ENCODE measurements at regions not wholly inside any gene's neighbourhood (a gene's known extent, or its start where the extent isn't known, plus 50 kb on each side); places are given as distances from the start of the nearest gene placed in this dataset.
A peak's percentile ranks its signal among the peaks of the same experiment; 100 is the strongest.
"Not testable (repeated sequence)": the region's sequence is repeated elsewhere in the genome, so short reads cannot be mapped to it uniquely, and the experiment has no call there.

GRCh38 chr1:157288492-157288891, 150.3 kb upstream of the ETV3 start:
- peak; percentile 44 for DNase-seq

- no peak for DNase-seq
Measured at GRCh38 chr1:157288006-157288405, 149.8 kb upstream of the ETV3 start.

- peak; percentile 28 for DNase-seq
Measured at GRCh38 chr1:157287462-157287861, 149.3 kb upstream of the ETV3 start.

GRCh38 chr1:157286646-157287420, 148.6 kb upstream of the ETV3 start:
- peak; percentile 23 for DNase-seq

GRCh38 chr1:157286096-157286495, 147.9 kb upstream of the ETV3 start:
- DNase-seq: peak; percentile 37

- no peak for DNase-seq
Measured at GRCh38 chr1:157284451-157284850, 146.3 kb upstream of the ETV3 start.

GRCh38 chr1:157279802-157280140, 141.6 kb upstream of the ETV3 start:
- DNase-seq: no peak

- DNase-seq: peak; percentile 30
Measured at GRCh38 chr1:157279138-157279801, 141.1 kb upstream of the ETV3 start.

GRCh38 chr1:157278383-157279137, 140.4 kb upstream of the ETV3 start:
- DNase-seq: peak; percentile 35

GRCh38 chr1:157277913-157278312, 139.7 kb upstream of the ETV3 start:
- DNase-seq: peak; percentile 42

GRCh38 chr1:157277281-157277680, 139.1 kb upstream of the ETV3 start:
- DNase-seq: no peak

GRCh38 chr1:157274698-157275534, 136.7 kb upstream of the ETV3 start:
- DNase-seq: peak; percentile 69

- no peak for DNase-seq
Measured at GRCh38 chr1:157272729-157273524, 134.7 kb upstream of the ETV3 start.

GRCh38 chr1:157272264-157272663, 134.1 kb upstream of the ETV3 start:
- DNase-seq: no peak

GRCh38 chr1:157270705-157271274, 132.6 kb upstream of the ETV3 start:
- DNase-seq: no peak

GRCh38 chr1:157269656-157270375, 131.6 kb upstream of the ETV3 start:
- DNase-seq: peak; percentile 36

- no peak for DNase-seq
Measured at GRCh38 chr1:157262891-157263290, 124.7 kb upstream of the ETV3 start.

- no peak for DNase-seq
Measured at GRCh38 chr1:157262422-157262821, 124.2 kb upstream of the ETV3 start.

- DNase-seq: not testable (repeated sequence)
Measured at GRCh38 chr1:157255891-157256290, 117.7 kb upstream of the ETV3 start.

- not testable (repeated sequence) for DNase-seq
Measured at GRCh38 chr1:157254183-157254582, 116.0 kb upstream of the ETV3 start.

GRCh38 chr1:157252473-157252872, 114.3 kb upstream of the ETV3 start:
- no peak for DNase-seq

Data from islet precursor cell (in vitro differentiated cells).